ENCODE measurements at regions not wholly inside any gene's neighbourhood (a gene's known extent, or its start where the extent isn't known, plus 50 kb on each side); places are given as distances from the start of the nearest gene placed in this dataset.

DNA sequence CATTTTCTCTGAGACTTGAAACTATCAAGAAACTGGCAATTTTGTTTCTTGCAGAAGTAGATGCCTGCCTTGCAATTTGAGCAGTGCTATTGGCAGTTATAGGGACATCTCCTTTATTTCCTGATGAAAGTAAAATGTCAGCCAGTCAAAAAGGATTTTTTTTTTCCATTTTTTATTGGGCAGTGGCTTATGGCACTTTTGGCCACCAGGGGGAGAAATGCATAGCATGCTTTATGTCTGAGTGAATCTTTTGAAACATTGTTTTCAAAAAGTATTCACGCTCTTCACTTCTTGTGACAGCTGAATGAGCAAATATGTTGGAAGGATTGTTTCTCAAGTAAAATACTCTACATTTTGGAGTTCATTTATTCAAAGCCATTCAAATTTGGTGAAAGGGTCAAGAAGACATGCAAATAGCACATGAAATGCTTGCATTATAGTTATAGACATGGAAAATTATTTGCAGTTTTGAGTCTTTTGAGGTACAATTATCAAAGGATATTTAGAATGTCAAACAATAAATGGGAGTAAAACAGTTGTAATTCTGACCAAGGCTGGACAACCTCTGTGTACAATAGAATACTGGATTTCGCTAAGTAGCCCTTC lies 491.0 kb downstream of the CDH2 start:
- DNase-seq: no peak

- no peak for DNase-seq
These were observed 491.8 kb downstream of the CDH2 start for GRCh38 chr18:27685091-27685490.

- DNase-seq: no peak
These were observed 489.3 kb upstream of the CHST9 start for GRCh38 chr18:27674411-27674810.

- DNase-seq: no peak
These were observed 488.8 kb upstream of the CHST9 start for GRCh38 chr18:27673861-27674260.

GRCh38 chr18:27668158-27668557 lies 483.1 kb upstream of the CHST9 start:
- no peak for DNase-seq

DNA sequence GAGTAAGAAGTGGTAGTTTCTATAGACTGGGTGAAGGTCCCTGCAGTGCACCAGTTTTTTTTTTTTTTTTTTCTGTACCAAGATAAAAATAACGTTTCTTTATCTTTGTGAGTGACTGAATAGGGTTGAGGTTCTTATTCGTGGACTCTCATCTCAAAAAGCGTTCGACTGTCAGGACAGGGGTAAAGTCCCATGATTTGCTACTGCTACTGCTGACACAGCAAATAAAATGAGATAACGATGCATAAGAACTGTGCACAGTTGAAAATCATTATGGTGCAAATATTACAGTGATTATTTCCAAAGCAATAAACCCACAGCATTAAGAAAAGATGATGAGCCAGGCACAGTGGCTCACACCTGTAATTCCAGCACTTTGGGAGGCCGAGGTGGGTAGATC lies 482.0 kb upstream of the CHST9 start:
- no peak for DNase-seq

GRCh38 chr18:27666016-27666415 lies 480.9 kb upstream of the CHST9 start:
- no peak for DNase-seq

DNA sequence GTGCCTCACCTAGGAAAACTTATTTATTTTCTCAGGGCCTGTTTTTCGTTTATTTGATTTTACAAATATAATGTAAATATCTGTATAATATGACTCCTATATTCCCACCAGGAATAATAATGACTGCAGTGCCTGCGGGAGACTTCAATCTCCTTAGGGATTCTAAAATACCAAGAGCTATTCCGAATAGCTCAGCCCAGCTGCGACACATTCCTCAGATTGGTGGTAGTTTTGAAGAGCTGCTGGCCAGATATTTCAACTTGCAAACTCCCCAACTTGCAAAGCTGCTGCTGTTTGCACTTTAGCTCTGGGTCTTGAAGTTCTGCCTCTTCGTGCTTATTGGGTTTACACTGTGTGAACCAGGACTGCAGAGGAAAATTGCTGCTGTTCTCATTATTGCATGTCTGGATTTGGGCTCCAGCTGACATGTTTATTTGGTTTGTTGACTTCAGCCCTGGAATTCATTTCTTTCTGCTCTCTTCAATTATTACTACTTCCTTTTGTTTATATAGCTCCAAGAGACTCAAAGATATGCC lies 480.2 kb upstream of the CHST9 start:
- no peak for DNase-seq

GRCh38 chr18:27662949-27663348 lies 477.8 kb upstream of the CHST9 start:
- DNase-seq: no peak

DNA sequence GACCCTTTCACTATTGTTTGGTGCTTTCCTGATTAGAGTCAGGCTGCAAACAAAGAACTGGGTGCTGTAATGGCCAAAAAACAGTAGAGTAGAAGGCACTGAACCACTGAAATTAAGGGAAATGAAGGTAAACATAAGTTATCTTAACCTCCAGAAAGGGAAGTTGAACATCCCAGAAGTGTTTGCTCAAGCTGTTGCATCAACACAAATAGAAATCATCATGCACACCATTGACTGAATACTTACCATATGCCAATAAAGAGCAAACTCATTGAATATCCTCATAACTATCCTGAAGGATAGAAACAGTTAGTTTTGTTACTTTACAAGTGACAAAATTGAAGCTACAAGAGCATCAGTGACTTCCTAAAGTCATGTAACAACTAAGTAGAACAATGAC lies 477.4 kb upstream of the CHST9 start:
- no peak for DNase-seq

DNA sequence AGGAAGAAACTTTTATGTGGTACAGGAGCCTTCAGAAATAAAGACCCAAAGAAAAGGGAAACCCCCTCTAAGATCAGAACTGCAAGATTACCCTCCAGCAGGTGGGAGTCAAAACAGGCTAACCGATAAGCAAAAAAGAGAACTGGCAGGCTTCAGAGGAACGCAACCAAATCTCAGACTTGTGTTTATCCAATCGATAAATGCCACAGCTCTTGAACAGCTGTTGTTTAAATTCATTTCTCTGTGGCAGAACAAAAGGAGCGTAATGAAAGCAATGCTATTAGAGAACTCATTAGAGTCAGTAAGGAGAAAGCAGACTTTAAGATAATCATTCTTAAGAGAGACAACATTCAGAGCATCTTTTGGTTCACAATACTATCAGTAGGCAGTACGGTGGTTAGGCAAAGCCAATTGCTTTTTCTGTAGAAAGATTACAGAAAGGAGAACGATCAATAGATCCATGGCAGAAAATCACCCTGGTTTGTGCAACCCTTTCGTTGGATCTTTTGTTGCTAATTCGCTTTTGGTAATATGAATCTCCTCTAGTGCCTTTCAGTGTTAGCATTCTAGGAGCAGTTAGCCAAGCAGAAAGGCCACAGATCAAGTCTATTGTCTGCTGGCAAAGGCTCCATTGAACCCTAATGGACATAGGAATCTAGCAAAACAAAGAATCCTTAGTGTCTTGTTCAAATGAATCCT lies 476.4 kb upstream of the CHST9 start:
- DNase-seq: no peak

GRCh38 chr18:27656905-27657304 lies 471.8 kb upstream of the CHST9 start:
- no peak for DNase-seq

DNA sequence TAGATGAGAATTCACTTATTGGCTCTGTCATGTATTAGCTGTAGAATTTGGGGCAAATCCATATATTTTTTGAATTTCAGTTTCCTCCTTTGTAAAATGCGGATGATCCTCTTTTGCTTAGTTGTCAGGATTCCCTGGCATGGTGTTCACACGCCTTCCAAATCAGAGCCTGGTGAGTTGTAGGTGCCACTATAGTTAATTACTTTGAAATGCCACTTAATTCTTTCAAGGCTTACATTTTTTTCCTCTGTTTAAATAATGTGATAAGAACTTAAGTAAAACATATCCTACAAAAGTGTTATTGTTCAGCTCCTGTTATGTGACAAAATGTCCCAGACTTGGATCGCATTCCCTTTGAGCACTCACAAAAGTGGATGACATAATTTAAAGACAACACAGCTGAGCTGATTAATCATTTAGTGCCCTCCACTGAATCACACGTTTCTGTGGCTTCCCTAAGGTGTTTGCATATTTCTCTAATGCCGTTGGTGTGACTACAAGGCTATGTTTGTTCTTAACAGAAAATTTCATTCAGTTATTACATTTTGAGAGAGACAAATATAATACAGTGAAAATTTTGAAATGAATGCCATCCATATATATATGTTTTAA lies 471.2 kb upstream of the CHST9 start:
- no peak for DNase-seq

DNA sequence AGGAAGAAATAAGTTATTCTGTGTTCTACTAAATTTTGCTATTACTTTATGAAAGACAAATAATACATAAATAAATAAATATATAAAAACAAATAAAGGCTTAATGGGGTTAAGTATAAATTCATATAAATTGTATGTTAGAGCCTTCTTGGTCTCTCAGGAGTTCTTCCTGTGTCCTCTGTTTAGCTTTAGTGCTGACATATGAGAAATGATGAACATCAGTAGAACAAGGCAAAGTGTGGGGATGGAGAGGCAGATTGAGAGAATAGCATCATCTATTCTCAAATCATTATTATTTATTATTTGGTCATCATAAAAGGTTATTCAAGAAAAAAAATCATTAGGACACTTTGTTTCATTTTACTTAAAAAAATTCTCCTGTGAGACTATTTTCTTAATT lies 468.1 kb upstream of the CHST9 start:
- DNase-seq: no peak

GRCh38 chr18:27652480-27653121 lies 467.5 kb upstream of the CHST9 start:
- DNase-seq: no peak

DNA sequence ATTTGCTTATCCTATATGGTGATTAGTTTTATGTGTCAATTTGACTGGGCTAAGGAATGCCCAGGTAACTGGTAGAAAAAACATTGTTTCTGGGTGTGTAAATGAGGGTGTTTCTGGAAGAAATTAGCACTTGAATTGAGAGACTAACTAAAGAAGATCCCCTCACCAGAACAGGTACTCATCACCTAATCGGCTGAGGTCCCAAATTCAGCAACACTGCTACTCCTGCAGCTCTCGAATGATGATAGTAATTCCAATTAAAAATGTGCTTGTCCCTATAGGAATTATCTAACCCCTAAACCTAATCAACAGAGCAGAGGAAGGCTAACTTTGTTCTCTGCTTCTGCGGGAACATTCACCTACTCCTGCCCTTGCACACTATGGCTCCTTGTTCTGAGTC lies 464.5 kb upstream of the CHST9 start:
- DNase-seq: no peak

GRCh38 chr18:27645929-27646328 lies 460.8 kb upstream of the CHST9 start:
- DNase-seq: no peak

- DNase-seq: no peak
These were observed 451.5 kb upstream of the CHST9 start for GRCh38 chr18:27636576-27637085.

GRCh38 chr18:27632706-27633105 lies 447.6 kb upstream of the CHST9 start:
- DNase-seq: no peak

DNA sequence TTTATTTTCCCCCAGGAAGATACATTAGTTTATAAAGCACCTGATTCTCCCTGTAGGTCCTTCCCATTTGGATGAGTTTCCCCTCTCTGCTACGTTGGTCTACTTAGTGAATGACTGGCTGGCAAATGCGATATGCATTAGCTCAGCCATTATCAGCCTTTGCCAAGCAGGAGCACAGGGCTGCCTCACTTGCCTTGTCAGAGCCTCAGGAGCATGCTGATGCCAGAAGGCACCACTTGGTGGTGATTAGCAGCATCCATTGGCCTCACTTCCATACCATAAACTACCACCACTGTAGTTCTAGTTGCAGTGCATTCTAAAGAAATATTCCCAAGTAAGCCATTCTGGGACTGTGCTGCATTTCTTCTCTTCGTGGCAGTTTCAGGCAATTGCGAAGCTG lies 442.8 kb upstream of the CHST9 start:
- no peak for DNase-seq

DNA sequence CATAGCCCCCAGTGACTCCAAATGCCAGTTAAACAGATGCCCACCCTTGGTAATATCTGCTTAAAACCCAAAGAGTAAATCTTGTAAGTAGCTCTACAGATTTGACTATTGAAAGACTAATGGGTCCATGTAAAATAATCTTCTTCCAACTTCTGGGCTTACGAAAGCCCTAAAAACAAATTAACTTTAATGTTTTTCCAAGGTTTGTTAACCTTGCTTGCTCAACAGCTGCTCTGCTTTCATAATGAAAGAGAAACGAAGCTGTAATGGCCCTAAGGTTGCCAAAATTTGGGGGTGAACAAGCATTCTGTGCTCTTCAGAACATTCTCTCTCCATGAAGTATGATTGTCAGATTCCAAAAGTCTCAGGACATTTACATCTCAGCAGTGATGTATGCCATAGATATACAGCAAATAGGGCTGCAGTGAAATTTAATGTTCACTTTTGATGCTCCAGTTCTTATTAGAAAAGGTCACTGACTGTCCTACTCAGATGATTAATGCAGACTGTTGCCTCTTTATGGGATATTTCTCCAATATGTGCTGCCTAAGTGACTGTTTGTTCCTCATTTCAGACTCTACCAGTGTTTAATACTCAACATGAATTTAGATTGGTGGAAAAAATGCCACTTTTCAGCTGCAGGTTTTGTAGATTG lies 436.3 kb upstream of the CHST9 start:
- DNase-seq: no peak

DNA sequence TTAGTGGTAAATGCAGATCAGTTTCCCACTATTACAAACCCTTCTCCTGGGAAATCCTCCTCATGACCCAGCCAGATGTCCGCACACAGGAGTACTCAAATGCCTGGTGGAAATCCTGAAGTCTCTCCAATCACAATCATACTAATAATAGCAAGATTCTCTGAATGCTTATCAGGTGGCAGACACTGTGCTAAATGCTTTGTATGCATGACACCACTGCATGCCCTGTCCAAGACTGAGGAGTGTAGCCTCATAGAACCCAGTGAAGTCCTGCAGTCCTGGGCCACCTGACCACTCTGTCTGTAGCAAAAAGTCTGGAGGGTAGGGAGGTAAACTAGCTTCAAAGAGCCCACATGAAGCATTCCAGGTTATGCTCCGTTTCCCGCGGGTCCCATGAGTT lies 434.8 kb upstream of the CHST9 start:
- DNase-seq: no peak
